ENCODE measurements at regions not wholly inside any gene's neighbourhood (a gene's known extent, or its start where the extent isn't known, plus 50 kb on each side); places are given as distances from the start of the nearest gene placed in this dataset.

- TF ChIP-seq ZNF740 (CRISPR knock-in tag; IDR thresholded peaks at IDR 0.05): peak; percentile 87
- no peak for TF ChIP-seq ZNF740 (tag; IDR thresholded peaks at IDR 0.05)
- no peak for TF ChIP-seq JUN (IDR thresholded peaks at IDR 0.05; ENCODE audit: borderline replicate concordance, low read depth, low read length)
- peak; percentile 53; the same call in 1 of the 2 replicates for TF ChIP-seq JUN (CRISPR knock-in tag; IDR thresholded peaks at IDR 0.05; ENCODE audit: borderline replicate concordance)
- no peak for TF ChIP-seq ELK3 (CRISPR knock-in tag; IDR thresholded peaks at IDR 0.05)
- TF ChIP-seq NCOA2 (IDR thresholded peaks at IDR 0.05; ENCODE audit: partially characterized antibody in 2 of 2): no peak
- peak in 1 of 2 experiments; percentile 39; a peak in 1 of 4 replicates for TF ChIP-seq FOXA3 (CRISPR knock-in tag; conservative IDR thresholded peaks at IDR 0.05 in 1 of 2, IDR thresholded peaks at IDR 0.05 in 1 of 2)
- no peak for TF ChIP-seq FOSL1 (tag; conservative IDR thresholded peaks at IDR 0.05)
- no peak for TF ChIP-seq SMARCA4 (IDR thresholded peaks at IDR 0.05)
- no peak for TF ChIP-seq ELK1 (CRISPR knock-in tag; IDR thresholded peaks at IDR 0.05)
- no peak for TF ChIP-seq DDX20 (tag; IDR thresholded peaks at IDR 0.05; ENCODE audit: low read depth)
- peak; percentile 2 for TF ChIP-seq USF1 (CRISPR knock-in tag; IDR thresholded peaks at IDR 0.05)
- TF ChIP-seq ZBTB9 (CRISPR knock-in tag; IDR thresholded peaks at IDR 0.05): no peak
- TF ChIP-seq TEAD1 (CRISPR knock-in tag; IDR thresholded peaks at IDR 0.05): peak in 1 of 2 experiments; percentile 22; a peak in 1 of 4 replicates
- TF ChIP-seq MAX (CRISPR knock-in tag; IDR thresholded peaks at IDR 0.05): no peak
- TF ChIP-seq TFAP4 (CRISPR knock-in tag; IDR thresholded peaks at IDR 0.05; ENCODE audit: borderline replicate concordance): 0 out of 2 replicates have a peak, but pooled peaks have one; percentile 35
- TF ChIP-seq ETV5 (CRISPR knock-in tag; IDR thresholded peaks at IDR 0.05; ENCODE audit: low read depth): no peak
- TF ChIP-seq E2F6 (IDR thresholded peaks at IDR 0.05; ENCODE audit: borderline replicate concordance in 1 of 2, extremely low read depth in 1 of 2, insufficient read depth in 1 of 2, insufficient read length in 1 of 2, low read depth in 1 of 2, low read length in 1 of 2, poor library complexity in 1 of 2, severe bottlenecking in 1 of 2): no peak
Measured at GRCh38 chr22:19610518-19611253, 86.5 kb upstream of the CLDN5 start (continued).
